ENCODE measurements at regions not wholly inside any gene's neighbourhood (a gene's known extent, or its start where the extent isn't known, plus 50 kb on each side); places are given as distances from the start of the nearest gene placed in this dataset.

GRCh38 chr11:115965767-115966504 lies 461.7 kb upstream of the CADM1 start:
- POLR2A ChIA-PET: no interaction called here
- H3K27me3 Mint-ChIP-seq (ENCODE audit: insufficient read depth, unreplicated experiment): peaks cover 6% of the 10 kb centered on the region

GRCh38 chr11:115964091-115964490 lies 459.9 kb upstream of the CADM1 start:
- Histone ChIP-seq H3K36me3 (ENCODE audit: control insufficient read depth, insufficient read depth, low read length) (no peaks in the 10 kb centered on the region), H3K9me3 (no peaks in the 10 kb centered on the region), H3K4me1 (no peaks in the 10 kb centered on the region), H3K4me3 (ENCODE audit: low read depth, low read length) (no peak overlapping the region), H3K27me3 (replicated peaks; ENCODE audit: control insufficient read depth, insufficient read depth, low read length) (no peaks in the 10 kb centered on the region; the same call in none of the 2 replicates)
- H3K27ac Mint-ChIP-seq (ENCODE audit: unreplicated experiment): no peak overlapping the region
- H3K4me1 Mint-ChIP-seq (ENCODE audit: low read depth, unreplicated experiment): no peaks in the 10 kb centered on the region
- H3K9me3 Mint-ChIP-seq (ENCODE audit: unreplicated experiment): no peaks in the 10 kb centered on the region
- BruUV-seq (replicated peaks): no TSS peak
- DNase-seq: no peak
- ChIA-PET CTCF (no interaction called here), POLR2A (no interaction called here)
- H3K36me3 Mint-ChIP-seq (ENCODE audit: insufficient read depth, unreplicated experiment): no peaks in the 10 kb centered on the region
- peaks cover 3% of the 10 kb centered on the region for H3K27me3 Mint-ChIP-seq (ENCODE audit: insufficient read depth, unreplicated experiment)
- TF ChIP-seq CTCF (IDR thresholded peaks at IDR 0.05; ENCODE audit: insufficient read depth in 1 of 2, low read depth in 1 of 2, low read length in 1 of 2, severe bottlenecking in 1 of 2, unreplicated experiment in 1 of 2): no peak
- intact Hi-C loops (cut with micrococcal nuclease; ENCODE audit: unreplicated experiment): no loop called here
- H3K4me3 Mint-ChIP-seq (ENCODE audit: unreplicated experiment): no peak overlapping the region

More at GRCh38 chr11:115965767-115966504, 461.7 kb upstream of the CADM1 start:
- no peak for TF ChIP-seq CTCF (IDR thresholded peaks at IDR 0.05; ENCODE audit: insufficient read depth in 1 of 2, low read depth in 1 of 2, low read length in 1 of 2, severe bottlenecking in 1 of 2, unreplicated experiment in 1 of 2)
- H3K27me3 ChIP-seq (replicated peaks; ENCODE audit: control insufficient read depth, insufficient read depth, low read length): no peaks in the 10 kb centered on the region; the same call in 1 of the 2 replicates
- H3K36me3 ChIP-seq (ENCODE audit: control insufficient read depth, insufficient read depth, low read length): no peaks in the 10 kb centered on the region
- H3K4me3 ChIP-seq (ENCODE audit: low read depth, low read length): no peak overlapping the region
- Mint-ChIP-seq H3K4me3 (ENCODE audit: unreplicated experiment) (no peak overlapping the region), H3K9me3 (ENCODE audit: unreplicated experiment) (no peaks in the 10 kb centered on the region), H3K27ac (ENCODE audit: unreplicated experiment) (no peak overlapping the region), H3K36me3 (ENCODE audit: insufficient read depth, unreplicated experiment) (no peaks in the 10 kb centered on the region), H3K4me1 (ENCODE audit: low read depth, unreplicated experiment) (no peaks in the 10 kb centered on the region)
- no peaks in the 10 kb centered on the region for H3K9me3 ChIP-seq
- CTCF ChIA-PET: no interaction called here
- H3K4me1 ChIP-seq: no peaks in the 10 kb centered on the region
- intact Hi-C loops (cut with micrococcal nuclease; ENCODE audit: unreplicated experiment): no loop called here
- no peak for DNase-seq
- BruUV-seq (replicated peaks): no TSS peak

- Mint-ChIP-seq H3K27me3 (ENCODE audit: insufficient read depth, unreplicated experiment) (peaks cover 5% of the 10 kb centered on the region), H3K36me3 (ENCODE audit: insufficient read depth, unreplicated experiment) (no peaks in the 10 kb centered on the region), H3K4me3 (ENCODE audit: unreplicated experiment) (no peak overlapping the region), H3K27ac (ENCODE audit: unreplicated experiment) (no peak overlapping the region), H3K9me3 (ENCODE audit: unreplicated experiment) (no peaks in the 10 kb centered on the region), H3K4me1 (ENCODE audit: low read depth, unreplicated experiment) (no peaks in the 10 kb centered on the region)
- no peak for DNase-seq
- H3K4me1 ChIP-seq: no peaks in the 10 kb centered on the region
- no TSS peak for BruUV-seq (replicated peaks)
- intact Hi-C loops (cut with micrococcal nuclease; ENCODE audit: unreplicated experiment): no loop called here
- POLR2A ChIA-PET: no interaction called here
- no peaks in the 10 kb centered on the region; the same call in none of the 2 replicates for H3K27me3 ChIP-seq (replicated peaks; ENCODE audit: control insufficient read depth, insufficient read depth, low read length)
- no peaks in the 10 kb centered on the region for H3K36me3 ChIP-seq (ENCODE audit: control insufficient read depth, insufficient read depth, low read length)
- H3K4me3 ChIP-seq (ENCODE audit: low read depth, low read length): no peak overlapping the region
- no peak for TF ChIP-seq CTCF (IDR thresholded peaks at IDR 0.05; ENCODE audit: insufficient read depth in 1 of 2, low read depth in 1 of 2, low read length in 1 of 2, severe bottlenecking in 1 of 2, unreplicated experiment in 1 of 2)
- no peaks in the 10 kb centered on the region for H3K9me3 ChIP-seq
- CTCF ChIA-PET: no interaction called here
Measured at GRCh38 chr11:115963156-115963555, 458.9 kb upstream of the CADM1 start.

Measured in Caco-2 (cell line).